ENCODE measurements at regions not wholly inside any gene's neighbourhood (a gene's known extent, or its start where the extent isn't known, plus 50 kb on each side); places are given as distances from the start of the nearest gene placed in this dataset.

DNA sequence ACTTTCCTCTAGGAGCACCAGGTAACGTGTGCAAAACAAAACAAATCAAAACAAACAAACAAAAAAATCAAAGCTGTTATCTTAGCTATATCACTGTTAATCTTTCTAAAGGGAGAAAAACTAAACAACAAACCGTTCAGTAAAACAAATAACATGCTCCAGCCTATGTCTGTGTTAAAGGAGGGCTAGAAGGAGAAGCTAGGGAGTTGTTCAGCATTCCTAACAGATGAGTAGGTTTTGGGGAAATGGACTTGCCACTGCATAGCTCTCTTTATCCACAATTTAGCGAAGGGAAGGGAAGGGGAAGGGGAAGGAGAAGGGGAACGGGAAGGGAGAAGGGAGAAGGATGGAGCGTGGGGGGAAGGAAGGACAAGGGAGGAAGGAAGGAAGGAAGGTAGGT, 134.2 kb upstream of the AKR1E2 start:
- no peak for DNase-seq (ENCODE audit: low read depth in 4 of 4, low spot score in 2 of 4)

DNA sequence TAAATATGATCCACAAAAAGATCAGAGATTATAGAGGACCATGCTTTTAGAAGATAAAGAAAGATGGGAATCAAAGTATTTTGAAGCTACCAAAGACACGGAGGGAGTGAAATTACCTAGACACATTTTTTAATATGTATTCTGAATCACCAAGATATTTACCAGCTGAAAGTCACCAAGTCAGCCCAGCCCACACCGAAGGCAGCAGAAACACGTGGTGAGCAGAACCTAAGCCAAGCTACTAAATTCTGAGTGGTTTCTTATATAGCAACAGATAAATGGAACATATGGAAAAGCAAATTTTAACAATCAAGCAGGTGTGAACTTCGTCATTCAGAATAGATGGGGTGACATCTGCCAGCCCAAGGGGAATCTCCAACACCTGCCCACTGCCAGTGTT, 134.7 kb upstream of the AKR1E2 start:
- no peak for DNase-seq (ENCODE audit: low read depth in 4 of 4, low spot score in 2 of 4)

DNA sequence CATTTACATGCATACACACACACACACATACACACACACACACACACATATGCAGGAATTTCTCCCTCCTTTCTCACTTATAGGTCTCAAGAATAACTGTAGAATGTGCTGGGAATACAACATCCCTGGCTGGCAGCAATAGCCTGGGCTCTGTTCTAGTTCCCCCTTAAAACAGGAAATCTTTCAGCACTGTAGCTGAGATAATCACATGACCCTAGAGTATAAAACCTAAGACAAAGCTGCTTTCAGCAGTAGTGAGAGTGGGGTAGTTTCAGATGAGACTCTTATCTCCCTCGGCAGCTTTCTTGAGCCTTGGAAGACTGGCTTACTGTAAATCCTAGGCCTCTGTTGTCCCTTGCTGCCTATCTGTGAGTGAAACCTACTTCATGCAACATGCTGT, 137.4 kb upstream of the AKR1E2 start:
- no peak for DNase-seq (ENCODE audit: low read depth in 4 of 4, low spot score in 2 of 4)

- no peak for DNase-seq (ENCODE audit: low read depth in 4 of 4, low spot score in 2 of 4)
Measured at GRCh38 chr10:4688168-4688567, 137.8 kb upstream of the AKR1E2 start.

- no peak for DNase-seq (ENCODE audit: low read depth in 4 of 4, low spot score in 2 of 4)
Measured at GRCh38 chr10:4687397-4687796, 138.6 kb upstream of the AKR1E2 start.

- no peak for DNase-seq (ENCODE audit: low read depth in 4 of 4, low spot score in 2 of 4)
Measured at GRCh38 chr10:4686644-4686996, 139.4 kb upstream of the AKR1E2 start.

- DNase-seq (ENCODE audit: low read depth in 4 of 4, low spot score in 2 of 4), result no peak
Measured at GRCh38 chr10:4685904-4686643, 139.9 kb upstream of the AKR1E2 start.

- no peak for DNase-seq (ENCODE audit: low read depth in 4 of 4, low spot score in 2 of 4)
Measured at GRCh38 chr10:4685491-4685890, 140.5 kb upstream of the AKR1E2 start.

GRCh38 chr10:4684434-4684833, 141.6 kb upstream of the AKR1E2 start:
- no peak for DNase-seq (ENCODE audit: low read depth in 4 of 4, low spot score in 2 of 4)

- DNase-seq (ENCODE audit: low read depth in 4 of 4, low spot score in 2 of 4), result no peak
Measured at GRCh38 chr10:4683838-4684237, 142.2 kb upstream of the AKR1E2 start.

GRCh38 chr10:4683137-4683536, 142.9 kb upstream of the AKR1E2 start:
- no peak for DNase-seq (ENCODE audit: low read depth in 4 of 4, low spot score in 2 of 4)

DNA sequence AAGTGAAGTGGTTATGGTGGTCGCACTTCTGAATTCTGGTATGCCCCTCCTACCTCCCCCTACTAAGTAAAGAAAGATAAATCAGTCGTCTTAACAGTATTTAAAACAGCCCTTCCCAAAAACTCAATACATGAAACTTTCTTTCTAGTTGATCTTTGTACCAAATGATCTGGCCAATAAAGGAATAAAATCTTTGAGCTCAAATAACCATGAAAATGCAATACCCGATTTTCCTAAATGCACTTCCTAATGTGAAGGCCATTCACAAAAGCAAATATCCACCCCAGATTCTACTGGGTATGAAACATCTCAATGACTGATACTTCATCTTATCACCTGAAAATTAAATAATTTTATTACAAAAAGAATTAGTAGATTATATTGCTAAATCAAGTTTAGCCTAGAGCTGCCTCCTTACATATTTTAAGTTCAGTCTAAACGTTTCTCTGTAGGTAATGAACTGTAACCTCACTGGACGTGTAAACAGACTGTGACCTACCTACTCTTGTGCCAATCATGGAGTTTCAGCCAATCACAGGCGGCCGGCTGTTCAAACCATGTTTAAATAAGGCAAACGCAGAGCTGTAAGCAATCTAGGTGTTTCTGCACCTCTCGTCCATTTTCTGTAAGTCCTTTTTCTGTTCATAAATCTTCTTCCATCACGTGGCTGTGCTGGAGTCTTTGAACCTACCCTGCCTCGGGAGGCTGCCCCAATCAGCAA, 146.9 kb upstream of the AKR1E2 start:
- no peak for DNase-seq (ENCODE audit: low read depth in 4 of 4, low spot score in 2 of 4)

- DNase-seq (ENCODE audit: low read depth in 4 of 4, low spot score in 2 of 4), result no peak
Measured at GRCh38 chr10:4678023-4678950, 147.7 kb upstream of the AKR1E2 start.

- DNase-seq (ENCODE audit: low read depth in 4 of 4, low spot score in 2 of 4), result no peak
Measured at GRCh38 chr10:4677296-4678021, 148.5 kb upstream of the AKR1E2 start.

- no peak for DNase-seq (ENCODE audit: low read depth in 4 of 4, low spot score in 2 of 4)
Measured at GRCh38 chr10:4676566-4676965, 149.4 kb upstream of the AKR1E2 start.

DNA sequence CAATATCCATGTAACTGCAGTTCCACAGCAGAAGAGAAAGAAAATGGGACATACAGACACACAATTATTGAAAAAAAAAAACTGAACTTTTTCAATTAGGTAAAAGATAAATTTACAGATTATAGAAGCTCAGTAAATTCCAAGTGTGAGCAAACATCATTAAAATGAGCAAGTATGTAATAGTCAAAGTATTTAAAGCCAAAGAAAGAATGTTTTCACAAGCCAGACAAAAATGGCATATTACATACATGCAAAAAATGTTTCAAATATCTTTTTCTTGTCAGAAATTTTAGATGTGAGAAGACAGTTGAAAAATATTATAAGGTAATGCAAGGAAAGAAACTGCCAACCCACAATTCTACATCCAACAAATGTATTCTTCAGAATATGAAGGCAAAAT, 150.2 kb upstream of the AKR1E2 start:
- no peak for DNase-seq (ENCODE audit: low read depth in 4 of 4, low spot score in 2 of 4)

GRCh38 chr10:4673279-4674040, 152.5 kb upstream of the AKR1E2 start:
- no peak for DNase-seq (ENCODE audit: low read depth in 4 of 4, low spot score in 2 of 4)

- DNase-seq (ENCODE audit: low read depth in 4 of 4, low spot score in 2 of 4), result no peak
Measured at GRCh38 chr10:4672201-4672600, 153.8 kb upstream of the AKR1E2 start.

GRCh38 chr10:4671451-4672145, 154.4 kb upstream of the AKR1E2 start:
- DNase-seq (ENCODE audit: low read depth in 4 of 4, low spot score in 2 of 4), result no peak
